UCSD-AML1 (cell line): ENCODE measurements at regions not wholly inside any gene's neighbourhood (a gene's known extent, or its start where the extent isn't known, plus 50 kb on each side); places are given as distances from the start of the nearest gene placed in this dataset.
A peak's percentile ranks its signal among the peaks of the same experiment; 100 is the strongest.

Experiments used
- DNase-seq: peaks from one replicate; lab custom pipeline; 2025; ENCODE audit not compliant: unreplicated experiment; lab: John Stamatoyannopoulos, UW

GRCh38 chr14:73800970-73801515, 50.6 kb upstream of the PTGR2 start:
- no peak for DNase-seq

GRCh38 chr14:73797543-73798265, 53.9 kb upstream of the PTGR2 start:
- DNase-seq, result no peak

- DNase-seq, result no peak
Measured at GRCh38 chr14:73796893-73797542, 54.6 kb upstream of the PTGR2 start.

GRCh38 chr14:73796415-73796814, 55.2 kb upstream of the PTGR2 start:
- no peak for DNase-seq

GRCh38 chr14:73795974-73796373, 55.7 kb upstream of the PTGR2 start:
- DNase-seq, result no peak

- no peak for DNase-seq
Measured at GRCh38 chr14:73795466-73795865, 56.2 kb upstream of the PTGR2 start.

- no peak for DNase-seq
Measured at GRCh38 chr14:73794146-73794545, 57.5 kb upstream of the PTGR2 start.

GRCh38 chr14:73792481-73792880, 59.1 kb upstream of the PTGR2 start:
- no peak for DNase-seq

GRCh38 chr14:73789989-73790581, 61.5 kb upstream of the PTGR2 start:
- DNase-seq, result no peak

GRCh38 chr14:73788701-73789551, 62.7 kb upstream of the PTGR2 start:
- no peak for DNase-seq

- no peak for DNase-seq
Measured at GRCh38 chr14:73788317-73788598, 63.4 kb upstream of the PTGR2 start.

GRCh38 chr14:73787486-73788316, 63.9 kb upstream of the PTGR2 start:
- no peak for DNase-seq

- DNase-seq, result peak; percentile 58
Measured at GRCh38 chr14:73786636-73787485, 64.8 kb upstream of the PTGR2 start.

GRCh38 chr14:73785834-73786635, 65.6 kb upstream of the PTGR2 start:
- DNase-seq, result peak; percentile 73

- no peak for DNase-seq
Measured at GRCh38 chr14:73785336-73785833, 66.2 kb upstream of the PTGR2 start.

- DNase-seq, result no peak
Measured at GRCh38 chr14:73784988-73785313, 66.7 kb upstream of the PTGR2 start.

- no peak for DNase-seq
Measured at GRCh38 chr14:73784181-73784987, 67.2 kb upstream of the PTGR2 start.
